Sciatic nerve (tissue), 2 donors: ENCODE measurements at regions not wholly inside any gene's neighbourhood (a gene's known extent, or its start where the extent isn't known, plus 50 kb on each side); places are given as distances from the start of the nearest gene placed in this dataset.

Experiments used
- ATAC-seq: fragments of 200-7000 bp; cut with Tn5 transposase; one replicate; pipeline ENCODE4 v1.9.1; 2020; ENCODE audit warnings: mild to moderate bottlenecking, moderate library complexity
- DNase-seq: peaks from one replicate; pipeline ENCODE4 v3.0.0-alpha.2; 2020; ENCODE audit warnings: low spot score
- intact Hi-C: fragments of 100-400 bp; cut with DNase I; formaldehyde crosslinking; loops from one replicate; pipeline ENCODE4 v1.14.2; 2022
- donor health status: DM: no; HTN: no; CAD: no.
- donor health status: DM: no; HTN: no; CAD: no.

DNA sequence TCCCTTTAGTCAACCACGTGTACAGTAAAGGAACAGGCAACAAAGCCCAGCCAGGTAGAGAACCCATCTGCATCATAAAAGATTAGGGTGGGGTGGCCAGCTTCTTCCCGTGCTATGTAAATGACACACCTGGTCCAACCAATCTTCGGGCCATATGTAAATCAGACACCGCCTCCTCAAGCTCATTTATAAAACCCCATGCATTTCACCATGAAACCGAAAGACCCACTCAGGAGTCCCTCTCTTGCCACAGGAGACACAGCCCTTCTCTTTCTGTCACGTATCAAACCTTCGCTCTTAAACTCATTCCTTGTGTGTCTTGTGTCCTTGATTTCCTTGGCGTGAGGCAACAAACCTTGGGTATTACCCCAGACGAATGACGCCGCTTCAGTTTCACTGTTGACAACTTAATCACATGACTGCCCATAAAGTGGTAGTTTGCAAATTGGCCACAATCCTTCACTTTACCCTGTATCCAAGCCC lies 59.8 kb upstream of the TBPL2 start:
- intact Hi-C loops, result no loop called here
- ATAC-seq (no peak), DNase-seq (no peak)

DNA sequence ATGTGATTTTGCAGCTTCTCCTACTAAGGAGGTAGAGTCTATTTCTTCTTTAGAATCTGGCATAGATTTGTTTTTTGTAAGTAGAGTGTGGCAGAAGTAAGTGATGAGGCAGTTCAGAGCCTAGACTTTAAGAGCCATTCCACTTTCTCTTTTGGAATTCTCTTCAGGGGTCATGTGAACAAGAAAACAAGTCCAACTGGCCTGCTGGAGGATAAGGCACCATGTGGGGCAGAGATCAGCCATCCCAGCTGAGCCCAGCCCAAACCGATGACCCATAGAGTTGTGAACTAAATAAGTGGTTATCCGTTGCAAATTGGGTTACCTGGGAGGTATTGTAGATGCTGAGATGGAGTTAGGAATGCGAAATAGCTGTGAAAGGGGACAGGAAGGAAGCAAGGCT lies 60.3 kb upstream of the TBPL2 start:
- intact Hi-C loops, result no loop called here
- DNase-seq (no peak), ATAC-seq (no peak)

- intact Hi-C loops, result no loop called here
- DNase-seq (no peak), ATAC-seq (no peak)
Observed at GRCh38 chr14:55502746-55503284, 62.4 kb upstream of the TBPL2 start.

- DNase-seq (no peak), ATAC-seq (no peak)
- intact Hi-C loops, result no loop called here
Observed at GRCh38 chr14:55505846-55506245, 65.4 kb upstream of the TBPL2 start.

- DNase-seq, result no peak
- no peak for ATAC-seq
- intact Hi-C loops, result no loop called here
Observed at GRCh38 chr14:55508676-55509075, 68.3 kb upstream of the TBPL2 start.

GRCh38 chr14:55512421-55512820 lies 67.6 kb upstream of the KTN1 start:
- DNase-seq (no peak), ATAC-seq (no peak)
- intact Hi-C loops, result no loop called here

GRCh38 chr14:55513491-55513890 lies 66.5 kb upstream of the KTN1 start:
- DNase-seq (no peak), ATAC-seq (no peak)
- intact Hi-C loops, result no loop called here

- intact Hi-C loops, result no loop called here
- DNase-seq (no peak), ATAC-seq (peak; percentile 67)
Observed at GRCh38 chr14:55514819-55515490, 65.1 kb upstream of the KTN1 start.

- ATAC-seq (no peak), DNase-seq (no peak)
- intact Hi-C loops, result no loop called here
Observed at GRCh38 chr14:55516776-55517175, 63.2 kb upstream of the KTN1 start.

GRCh38 chr14:55518391-55518790 lies 61.6 kb upstream of the KTN1 start:
- intact Hi-C loops, result no loop called here
- ATAC-seq, result no peak
- no peak for DNase-seq

DNA sequence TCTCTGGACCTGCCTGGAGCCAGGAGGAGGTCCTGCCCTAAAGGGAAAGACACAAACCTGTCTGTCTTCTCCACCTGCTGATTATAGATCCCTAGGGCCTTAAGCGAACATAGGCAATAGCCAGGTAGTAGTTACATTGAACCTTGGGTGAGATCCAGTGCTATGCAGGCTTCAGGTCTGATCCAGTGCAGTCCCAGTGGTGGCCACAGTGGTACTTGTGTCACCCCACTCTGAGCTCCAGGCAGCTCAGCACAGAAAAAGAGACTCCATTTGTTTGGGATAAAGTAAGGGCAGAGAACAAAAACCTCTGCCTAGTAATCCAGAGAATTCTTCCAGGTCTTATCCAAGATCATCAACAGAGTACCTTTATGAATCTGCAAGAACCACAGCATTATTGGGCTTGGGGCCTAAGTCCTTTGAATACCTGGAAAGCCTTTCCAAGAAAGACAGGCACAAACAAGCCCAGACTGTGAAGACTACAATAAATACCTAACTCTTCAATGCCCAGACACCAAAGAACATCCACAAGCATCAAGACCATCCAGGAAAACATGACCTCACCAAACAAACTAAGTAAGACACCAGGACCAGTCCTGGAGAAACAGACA lies 60.4 kb upstream of the KTN1 start:
- ATAC-seq, result no peak
- no peak for DNase-seq
- intact Hi-C loops, result no loop called here

DNA sequence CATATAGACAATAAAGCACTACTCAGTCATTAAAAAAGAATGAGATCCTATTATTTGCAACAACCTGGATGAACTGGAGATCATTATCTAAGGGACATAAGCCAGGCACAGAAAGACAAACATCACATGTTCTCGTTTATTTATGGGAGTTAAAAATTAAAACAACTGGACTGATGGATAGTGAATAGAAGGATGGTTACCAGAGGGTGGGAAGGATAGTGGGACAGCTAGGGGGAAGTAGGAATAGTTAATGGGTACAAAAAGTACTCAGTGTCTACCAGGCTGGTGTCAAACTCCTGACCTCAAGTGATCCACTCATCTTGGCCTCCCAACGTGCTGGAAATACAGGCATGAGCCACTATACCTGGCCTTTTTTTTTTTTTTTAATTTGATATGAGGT lies 56.7 kb upstream of the KTN1 start:
- intact Hi-C loops, result no loop called here
- no peak for DNase-seq
- no peak for ATAC-seq
